NCI-H1092 treated with DMSO at 0.1 percent for 48 hours (cell line): ENCODE measurements at regions not wholly inside any gene's neighbourhood (a gene's known extent, or its start where the extent isn't known, plus 50 kb on each side); places are given as distances from the start of the nearest gene placed in this dataset.
A peak's percentile ranks its signal among the peaks of the same experiment; 100 is the strongest.
"Not testable (repeated sequence)": the region's sequence is repeated elsewhere in the genome, so short reads cannot be mapped to it uniquely, and the experiment has no call there.

Experiments used
- DNase-seq: peaks from one replicate; lab custom pipeline; 2025; lab: John Stamatoyannopoulos, UW

DNA sequence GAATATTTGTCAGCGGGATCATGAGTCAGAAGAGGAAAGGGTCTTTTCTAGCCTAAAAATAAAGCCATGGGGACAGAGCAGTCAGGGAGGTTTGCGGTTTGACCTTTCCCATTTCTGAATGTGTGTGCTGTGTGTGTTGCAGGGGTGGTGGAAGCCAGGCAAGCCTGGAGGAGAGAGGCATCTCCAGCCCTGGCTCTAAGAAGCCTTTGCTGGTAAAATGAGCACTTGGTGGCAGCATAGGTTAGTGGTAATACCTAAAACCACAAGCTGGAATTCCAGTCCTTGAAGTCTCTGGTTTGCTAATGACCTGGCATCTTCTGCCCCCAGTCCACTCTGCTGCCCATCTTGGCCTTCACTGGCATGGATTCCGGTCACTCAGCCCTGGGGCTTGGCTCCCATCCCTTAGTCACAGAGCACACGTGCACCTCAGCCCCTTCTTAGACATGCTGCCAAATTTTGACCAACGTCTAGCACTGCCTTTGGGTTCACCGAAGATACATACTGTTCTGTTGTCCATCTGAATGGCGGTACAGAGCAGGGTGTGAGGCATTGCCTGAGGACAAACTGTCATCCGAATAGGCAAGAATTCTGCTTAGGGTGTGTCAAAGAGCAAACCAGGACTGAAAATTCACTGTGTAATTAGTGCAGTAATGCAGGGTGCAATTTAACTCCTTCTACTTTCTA is 52.7 kb downstream of the KCNA5 start:
- no peak for DNase-seq

DNA sequence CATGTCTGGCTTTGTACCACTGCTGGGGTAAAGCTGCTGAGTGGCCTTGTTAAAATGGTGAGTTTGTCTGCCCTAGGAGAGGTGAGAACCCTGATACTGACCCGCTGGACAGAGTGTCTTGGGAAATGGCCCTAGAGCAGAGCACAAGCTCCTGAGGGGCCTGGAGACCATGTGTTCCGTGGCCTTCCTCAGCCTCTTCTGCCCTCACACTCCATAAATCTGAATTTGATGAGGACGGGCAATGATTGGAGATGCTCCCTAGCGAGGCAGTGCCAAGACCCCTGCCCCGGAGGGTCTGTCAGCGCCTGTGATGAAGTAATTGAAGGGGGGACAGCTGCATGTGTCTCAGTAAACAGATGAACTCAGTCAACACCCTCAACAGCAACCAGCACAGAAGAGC is 54.1 kb downstream of the KCNA5 start:
- DNase-seq: no peak

DNA sequence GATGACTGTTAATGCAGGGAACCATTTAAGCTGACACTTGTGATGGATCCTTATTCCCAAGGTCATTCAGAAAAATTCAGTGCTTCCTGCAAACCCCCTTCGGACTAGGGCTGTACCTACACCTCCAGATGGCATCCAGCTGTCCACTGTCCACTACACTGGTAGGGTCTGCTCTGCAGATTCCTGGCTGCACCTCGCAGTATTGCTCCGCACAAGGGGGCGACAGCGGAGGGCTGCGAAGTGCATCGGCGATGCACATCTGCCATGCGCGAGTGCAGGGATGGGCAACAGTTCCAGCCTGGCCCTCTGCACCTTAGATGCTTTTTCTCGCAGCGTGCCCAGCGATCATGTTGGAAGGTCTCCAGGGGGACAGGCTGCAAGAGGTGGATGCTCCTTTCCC is 55.5 kb downstream of the KCNA5 start:
- no peak for DNase-seq

DNA sequence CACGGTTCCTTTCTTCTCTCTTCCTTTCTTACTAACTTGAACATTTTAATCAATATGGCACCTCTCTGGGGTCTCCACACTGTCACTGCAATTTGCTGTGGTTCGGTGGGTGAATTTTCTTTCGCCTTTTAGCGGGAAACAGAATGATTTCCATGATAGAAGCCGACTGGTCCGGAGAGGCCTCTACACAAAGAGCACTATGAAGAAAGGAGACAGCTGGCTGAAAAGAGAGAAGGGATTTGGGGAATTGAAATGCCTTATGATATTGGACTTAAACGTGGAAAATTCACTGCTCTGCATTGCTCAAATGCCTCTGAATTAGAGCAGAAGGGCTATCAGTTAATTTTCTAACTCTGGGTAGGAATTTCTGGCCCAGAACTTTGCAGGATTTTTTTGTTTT is 55.9 kb downstream of the KCNA5 start:
- no peak for DNase-seq

DNA sequence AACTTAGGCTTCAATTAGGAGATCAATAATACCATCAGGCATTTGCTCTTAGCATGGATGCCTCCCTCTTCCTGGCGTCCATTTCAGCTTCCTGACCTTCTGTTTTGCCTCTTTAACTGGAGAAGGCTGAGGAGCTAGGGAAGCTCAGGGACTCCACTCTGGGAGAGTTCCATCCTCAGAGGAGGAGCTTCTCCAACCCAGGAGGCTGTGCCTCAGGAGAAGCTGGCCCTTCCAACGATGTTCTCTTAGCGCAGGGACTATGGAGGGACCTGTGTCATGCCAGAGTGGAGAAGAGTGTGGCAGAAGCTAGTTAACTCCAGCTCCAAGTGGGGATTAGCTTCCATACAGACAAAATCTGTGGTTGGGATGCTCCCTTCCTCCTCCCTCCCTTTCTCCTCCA is 58.0 kb downstream of the KCNA5 start:
- DNase-seq: no peak

DNA sequence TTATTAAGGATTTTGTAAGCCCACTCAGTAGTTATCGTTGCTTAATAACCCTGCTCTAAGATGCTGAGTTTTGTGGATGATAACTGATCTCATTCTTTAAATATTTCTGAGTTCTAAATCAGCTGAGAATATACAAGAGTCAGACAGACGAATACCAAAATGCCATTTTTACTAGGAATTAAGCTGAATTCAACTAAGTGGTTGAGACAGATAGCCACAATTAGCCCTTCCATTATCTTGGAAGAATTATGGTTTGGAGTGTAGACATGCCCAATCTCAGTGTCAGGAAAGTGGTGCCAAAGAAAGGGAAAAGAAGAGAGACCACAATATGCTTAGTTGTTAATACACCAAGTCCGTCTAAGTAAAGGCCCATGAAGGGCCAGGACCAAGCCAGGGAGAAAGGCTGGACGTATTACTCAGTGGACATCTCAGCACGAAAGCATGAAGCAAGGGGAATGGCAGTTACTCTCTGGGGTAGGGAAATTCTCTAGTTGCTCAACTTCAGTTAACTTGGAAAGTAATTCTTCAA is 58.6 kb downstream of the KCNA5 start:
- no peak for DNase-seq

DNA sequence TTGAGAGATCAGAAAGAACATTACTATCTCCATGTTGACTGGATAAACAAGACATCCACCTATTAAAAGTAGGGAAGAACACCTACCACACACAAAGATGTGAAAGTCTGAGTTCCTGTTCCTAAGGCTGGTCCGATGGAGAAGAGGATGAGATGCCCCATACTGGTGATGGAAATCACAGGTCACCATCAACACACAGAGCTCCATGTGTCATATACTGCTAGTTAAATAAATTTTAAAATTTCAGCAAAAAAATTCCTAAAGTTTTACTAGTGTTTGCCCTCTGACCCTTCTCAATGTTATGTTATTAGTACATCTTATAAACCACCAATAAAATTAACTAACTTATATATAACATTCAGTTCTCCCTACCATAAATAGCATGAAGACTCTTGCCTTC is 59.1 kb downstream of the KCNA5 start:
- DNase-seq: no peak

DNA sequence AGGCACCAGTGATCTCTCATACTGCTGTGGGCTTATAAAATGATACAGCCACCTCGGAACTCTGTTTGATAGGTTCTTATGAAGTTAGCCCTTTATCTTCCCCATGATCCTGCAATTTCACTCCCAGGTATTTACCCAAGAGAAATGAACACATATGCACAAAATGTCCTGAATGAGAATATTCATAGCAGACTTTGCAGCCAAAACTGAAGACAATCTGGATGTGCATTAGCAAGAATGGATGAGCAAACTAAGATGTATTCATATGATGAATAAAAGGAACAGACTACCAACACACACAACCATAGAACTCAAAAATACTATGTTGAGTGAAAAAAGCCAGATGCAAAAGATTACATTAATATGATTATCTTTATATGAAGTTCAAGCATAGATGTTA is 66.7 kb downstream of the KCNA5 start:
- no peak for DNase-seq

DNA sequence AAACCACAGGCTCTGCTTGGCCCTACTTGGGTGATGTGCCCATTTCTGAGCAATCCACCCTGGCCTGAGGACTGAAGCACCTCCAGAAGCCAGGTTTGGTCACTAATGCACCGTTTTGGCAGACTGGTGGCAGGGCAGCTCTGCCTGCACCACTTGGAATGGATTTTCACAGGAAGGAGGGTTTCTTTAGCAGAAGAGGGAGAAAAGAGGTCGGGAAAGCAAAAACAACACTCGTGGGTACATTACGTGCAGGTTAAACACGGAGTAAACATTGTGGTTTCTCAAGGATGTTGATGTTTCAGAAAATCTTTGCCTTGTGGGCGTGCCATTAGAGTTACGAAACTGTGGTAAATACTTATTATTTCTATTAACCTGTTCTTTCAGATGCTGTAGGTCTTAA is 70.8 kb downstream of the KCNA5 start:
- DNase-seq: no peak

DNA sequence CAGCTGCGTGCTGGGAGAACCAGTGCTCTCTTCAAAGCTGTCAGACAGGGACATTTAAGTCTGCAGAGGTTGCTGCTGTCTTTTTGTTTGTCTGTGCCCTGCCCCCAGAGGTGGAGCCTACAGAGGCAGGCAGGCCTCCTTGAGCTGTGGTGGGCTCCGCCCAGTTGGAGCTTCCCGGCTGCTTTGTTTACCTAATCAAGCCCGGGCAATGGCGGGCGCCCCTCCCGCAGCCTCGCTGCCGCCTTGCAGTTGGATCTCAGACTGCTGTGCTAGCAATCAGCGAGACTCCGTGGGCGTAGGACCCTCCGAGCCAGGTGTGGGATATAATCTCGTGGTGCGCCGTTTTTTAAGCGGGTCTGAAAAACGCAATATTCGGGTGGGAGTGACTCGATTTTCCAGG is 78.1 kb downstream of the KCNA5 start:
- not testable (repeated sequence) for DNase-seq

DNA sequence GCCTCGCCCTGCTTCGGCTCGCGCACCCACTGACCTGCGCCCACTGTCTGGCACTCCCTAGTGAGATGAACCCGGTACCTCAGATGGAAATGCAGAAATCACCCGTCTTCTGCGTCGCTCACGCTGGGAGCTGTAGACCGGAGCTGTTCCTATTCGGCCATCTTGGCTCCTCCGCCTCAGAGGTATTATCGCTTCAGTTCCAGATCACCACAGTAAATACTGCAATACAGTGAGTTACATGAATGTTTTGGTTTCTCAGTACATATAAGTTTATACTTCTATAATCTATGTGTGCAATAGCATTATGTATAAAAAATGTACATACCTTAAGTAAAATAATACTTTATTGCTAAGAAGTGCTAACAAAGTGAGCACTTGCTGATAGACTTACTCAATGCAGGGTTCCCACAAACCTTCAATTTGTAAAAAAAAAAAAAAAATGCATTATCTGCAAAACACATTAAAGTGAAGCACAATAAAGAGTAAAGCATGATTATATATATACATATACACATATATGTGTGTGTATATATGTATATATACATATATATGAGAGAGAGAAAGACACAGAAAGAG is 78.7 kb downstream of the KCNA5 start:
- DNase-seq: peak; percentile 19

DNA sequence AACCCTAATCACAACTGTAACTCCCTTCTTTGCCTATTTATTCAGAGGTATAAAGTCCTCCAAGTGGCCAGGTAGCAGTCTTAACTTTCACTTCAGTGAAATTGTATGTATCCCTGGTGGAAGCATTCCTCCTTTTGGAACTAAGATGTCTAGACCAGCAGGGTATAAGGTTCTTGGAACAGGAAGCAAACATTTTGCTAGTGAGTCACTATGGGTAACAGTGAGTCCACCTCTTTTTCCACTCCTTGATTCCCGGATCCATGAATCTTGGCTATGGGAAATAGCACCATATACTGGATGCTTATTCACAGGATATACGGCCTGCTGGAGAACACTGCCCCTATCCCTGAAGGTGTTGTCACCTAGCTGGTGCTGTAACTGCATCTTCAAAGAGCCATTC is 80.2 kb downstream of the KCNA5 start:
- no peak for DNase-seq

DNA sequence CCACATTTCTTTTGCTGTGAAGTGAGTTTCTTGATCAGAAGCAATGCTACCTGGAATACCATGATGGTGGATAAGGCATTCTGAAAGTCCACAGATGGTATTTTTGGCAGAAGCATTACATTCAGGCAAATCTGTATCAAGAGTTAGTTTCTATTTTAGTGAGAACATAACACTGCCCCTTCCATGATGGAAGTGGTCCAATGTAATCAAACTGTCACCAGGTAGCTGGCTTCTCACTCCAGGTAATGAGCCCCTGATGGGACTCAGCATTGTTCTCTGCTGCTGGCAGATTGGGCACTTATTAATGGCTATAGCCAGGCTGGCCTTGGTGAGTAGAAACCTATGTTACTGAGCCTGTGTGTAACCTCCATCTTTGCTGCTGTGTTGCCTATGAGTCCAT is 80.7 kb downstream of the KCNA5 start:
- no peak for DNase-seq

DNA sequence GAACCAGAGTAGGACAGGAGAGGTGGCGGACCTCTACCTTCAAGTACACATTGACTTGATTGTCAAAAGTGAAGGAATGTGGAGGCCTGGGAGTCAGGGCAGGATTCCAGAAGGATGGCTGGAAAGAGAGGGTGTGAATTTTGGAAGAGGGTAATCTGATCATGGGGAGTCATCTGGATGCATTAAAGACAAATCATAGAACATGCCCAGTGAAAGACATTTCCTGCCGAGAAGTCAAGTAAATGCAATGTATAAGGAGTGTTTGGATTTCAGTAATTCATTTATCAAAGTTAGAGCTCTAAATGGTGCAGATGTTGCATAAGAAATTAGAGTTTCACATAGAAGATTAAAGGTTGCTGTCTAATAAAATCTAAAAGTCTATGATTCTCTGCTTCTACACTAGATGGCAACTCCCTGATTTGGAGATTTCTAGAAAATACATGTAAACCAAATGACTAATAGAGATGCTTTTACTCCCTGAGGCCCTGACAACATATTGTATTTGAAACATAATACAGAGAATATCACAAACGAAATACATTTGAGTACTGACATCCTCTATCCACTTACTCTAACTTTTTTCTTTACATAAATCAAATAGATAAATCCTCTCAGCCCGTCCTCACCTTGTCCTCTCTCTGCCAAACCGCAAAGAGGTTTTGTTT is 91.3 kb downstream of the KCNA5 start:
- DNase-seq: no peak

DNA sequence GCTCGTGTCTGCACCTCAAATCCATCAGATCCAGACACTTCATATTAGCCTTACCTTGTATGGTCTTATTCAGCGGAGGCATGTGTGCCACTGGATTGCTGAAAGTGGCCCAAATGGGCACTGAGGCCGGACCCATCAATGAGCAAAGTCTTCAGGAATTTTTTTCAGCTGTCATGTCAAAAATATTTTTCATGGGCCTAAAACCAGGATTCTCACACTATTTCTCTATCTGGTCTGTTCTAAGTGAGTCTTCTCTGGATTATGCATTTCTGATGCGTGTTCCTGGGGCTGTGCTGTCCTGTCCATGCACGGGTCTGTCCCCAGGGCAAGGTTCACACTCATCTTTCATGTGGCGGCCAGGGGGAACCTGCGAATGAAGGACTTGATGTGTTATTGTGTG is 94.6 kb downstream of the KCNA5 start:
- DNase-seq: no peak

DNA sequence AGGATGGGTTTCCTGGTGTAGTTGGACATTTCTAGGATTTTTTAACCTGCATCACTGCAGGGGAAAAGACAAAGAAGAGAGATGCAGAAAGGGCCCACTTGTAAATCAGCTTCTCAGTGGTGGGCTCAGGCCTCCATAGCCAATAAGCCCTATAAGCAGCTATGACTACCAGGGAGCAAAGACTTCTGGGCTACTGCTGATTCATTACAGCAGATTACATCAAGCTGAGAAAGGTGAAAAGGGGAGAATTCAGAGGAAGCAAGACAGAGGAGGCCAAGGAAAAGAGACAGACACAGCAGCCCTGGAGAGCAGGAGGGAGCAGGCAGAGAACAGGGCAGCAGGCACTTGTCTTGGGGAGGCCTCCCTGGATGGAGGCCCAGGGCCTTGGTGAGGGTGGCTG is 95.2 kb downstream of the KCNA5 start:
- DNase-seq: no peak

DNA sequence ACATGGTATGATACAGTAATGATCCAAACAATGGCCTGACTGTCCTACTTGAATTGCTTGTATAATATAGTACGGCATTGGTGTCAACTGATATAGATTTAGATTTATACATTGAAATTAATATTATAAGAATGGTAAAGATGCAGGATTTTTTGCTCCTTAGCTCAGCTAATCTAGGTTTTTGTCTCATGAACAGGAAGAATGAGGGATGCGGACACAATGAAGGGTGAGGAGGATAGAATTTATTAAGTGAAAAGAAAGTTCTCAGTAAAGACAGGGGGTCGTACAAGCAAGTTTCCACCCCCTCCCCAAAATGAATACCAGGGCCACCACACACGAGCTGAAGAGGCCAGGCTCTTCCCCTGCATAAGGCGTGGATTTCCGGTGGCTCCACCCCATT is 96.1 kb downstream of the KCNA5 start:
- DNase-seq: no peak

DNA sequence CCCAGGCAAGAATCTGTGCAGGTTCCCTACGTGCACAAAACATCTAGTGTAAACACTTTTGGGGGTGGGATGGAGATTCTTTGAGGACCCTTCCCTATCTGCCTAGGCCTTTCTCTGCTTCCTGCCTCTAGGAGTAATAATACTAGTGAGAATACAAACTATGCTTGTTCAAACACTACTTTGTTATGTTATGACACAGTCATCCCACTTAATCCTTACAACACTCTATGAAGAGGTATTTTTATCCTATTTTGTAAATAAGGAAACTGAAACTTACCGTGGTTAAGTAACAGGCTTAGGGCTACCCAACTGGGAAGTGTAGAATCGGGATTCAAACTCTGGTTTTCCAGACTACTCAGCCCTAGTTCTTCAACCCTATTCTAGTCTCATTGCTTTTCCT is 96.5 kb downstream of the KCNA5 start:
- DNase-seq: no peak

DNA sequence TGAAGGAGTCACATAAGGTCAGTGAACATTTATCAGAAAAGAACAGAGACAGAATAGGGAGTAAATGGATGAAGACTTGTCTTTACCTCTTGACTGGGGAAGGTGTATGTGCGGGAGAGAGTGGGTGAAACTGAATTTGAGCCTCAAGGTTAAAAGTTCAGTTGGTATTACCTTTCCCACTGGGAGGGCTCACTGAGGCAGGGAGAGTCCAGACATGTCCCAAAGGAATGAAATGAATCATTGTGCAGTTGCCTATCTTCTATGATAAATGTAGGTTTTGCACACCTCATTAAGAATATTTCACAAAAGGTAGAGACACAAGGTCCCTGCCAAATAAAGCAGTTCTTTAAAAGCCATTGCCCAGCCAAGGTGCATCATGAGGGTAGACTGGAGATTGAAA is 105.2 kb downstream of the KCNA5 start:
- no peak for DNase-seq

DNA sequence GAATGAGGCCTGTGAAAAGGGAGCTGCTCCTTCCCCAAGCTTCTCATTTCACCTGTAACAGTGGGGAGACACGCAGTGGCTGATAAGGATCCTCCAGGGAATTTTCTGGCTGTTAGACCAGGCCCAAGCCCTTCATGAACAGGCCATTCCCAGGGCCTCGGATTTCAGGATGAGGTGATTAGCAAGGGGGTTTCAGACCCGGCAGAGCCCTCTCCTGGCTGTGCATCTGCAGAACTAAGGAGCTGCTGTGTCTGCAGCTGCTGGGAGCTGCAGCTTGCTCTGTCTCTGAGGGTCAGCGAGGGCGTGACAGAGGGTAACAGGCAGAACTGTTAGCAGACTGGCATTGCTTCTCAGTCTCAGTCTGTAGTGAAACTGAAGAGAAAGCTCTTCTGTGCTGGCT is 110.4 kb downstream of the KCNA5 start:
- DNase-seq: no peak

DNA sequence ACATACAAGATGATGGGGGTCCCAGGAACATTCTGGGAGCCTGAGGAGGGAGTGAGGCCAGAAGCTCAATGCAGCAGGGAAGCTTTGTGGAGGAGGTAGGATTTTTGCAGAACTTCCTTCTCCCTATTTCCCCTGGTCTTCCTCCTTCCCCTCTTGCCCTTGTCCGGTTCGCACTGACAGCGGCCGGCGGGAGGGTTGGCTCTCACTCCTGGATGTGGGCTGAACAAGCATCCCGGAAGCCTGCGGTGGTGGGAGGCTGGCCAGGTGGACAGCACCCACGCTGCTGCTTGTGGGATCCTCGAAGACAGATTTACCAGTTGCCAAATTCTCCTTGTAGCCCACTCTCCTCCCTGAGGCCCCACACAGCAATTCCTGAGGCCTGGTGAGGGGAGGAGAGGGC is 112.2 kb downstream of the KCNA5 start:
- no peak for DNase-seq

DNA sequence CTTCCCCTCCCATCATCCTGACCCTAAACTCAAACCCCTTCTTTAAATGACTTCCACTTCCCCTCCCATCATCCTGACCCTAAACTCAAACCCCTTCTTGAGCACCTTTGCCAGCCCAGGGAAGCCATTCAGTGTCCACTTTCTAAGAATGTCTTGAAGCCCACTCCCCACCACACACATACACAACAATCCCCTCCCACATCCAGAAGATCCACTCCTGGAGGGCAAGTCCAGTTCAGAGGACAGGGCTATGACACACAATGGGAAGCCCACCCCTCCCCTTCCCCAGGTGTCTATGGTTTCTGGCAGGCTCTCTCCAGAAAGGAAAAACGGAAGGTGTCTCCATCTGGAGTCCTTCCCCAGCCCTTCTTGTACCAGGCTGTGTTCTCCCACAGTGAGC is 117.1 kb downstream of the KCNA5 start:
- no peak for DNase-seq

DNA sequence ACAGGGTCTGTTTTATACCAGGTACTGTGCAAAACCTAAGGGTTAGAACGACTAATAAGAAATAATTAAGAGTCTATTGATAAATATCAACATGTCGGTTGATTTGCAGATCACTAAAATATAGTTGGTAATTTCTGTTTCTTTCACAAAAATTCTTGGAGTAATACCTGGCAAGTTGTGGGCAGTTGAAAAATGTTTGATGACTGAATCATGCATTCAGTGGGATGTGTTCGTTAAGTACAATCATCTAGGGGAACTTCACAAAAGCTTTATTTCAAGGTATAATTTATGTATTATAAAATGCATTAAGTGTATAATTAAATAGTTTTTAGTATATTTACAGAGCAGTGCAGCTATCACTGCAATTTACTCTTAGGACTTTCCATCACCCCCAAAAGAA is 120.0 kb downstream of the KCNA5 start:
- no peak for DNase-seq
